ENCODE measurements at regions not wholly inside any gene's neighbourhood (a gene's known extent, or its start where the extent isn't known, plus 50 kb on each side); places are given as distances from the start of the nearest gene placed in this dataset.

DNA sequence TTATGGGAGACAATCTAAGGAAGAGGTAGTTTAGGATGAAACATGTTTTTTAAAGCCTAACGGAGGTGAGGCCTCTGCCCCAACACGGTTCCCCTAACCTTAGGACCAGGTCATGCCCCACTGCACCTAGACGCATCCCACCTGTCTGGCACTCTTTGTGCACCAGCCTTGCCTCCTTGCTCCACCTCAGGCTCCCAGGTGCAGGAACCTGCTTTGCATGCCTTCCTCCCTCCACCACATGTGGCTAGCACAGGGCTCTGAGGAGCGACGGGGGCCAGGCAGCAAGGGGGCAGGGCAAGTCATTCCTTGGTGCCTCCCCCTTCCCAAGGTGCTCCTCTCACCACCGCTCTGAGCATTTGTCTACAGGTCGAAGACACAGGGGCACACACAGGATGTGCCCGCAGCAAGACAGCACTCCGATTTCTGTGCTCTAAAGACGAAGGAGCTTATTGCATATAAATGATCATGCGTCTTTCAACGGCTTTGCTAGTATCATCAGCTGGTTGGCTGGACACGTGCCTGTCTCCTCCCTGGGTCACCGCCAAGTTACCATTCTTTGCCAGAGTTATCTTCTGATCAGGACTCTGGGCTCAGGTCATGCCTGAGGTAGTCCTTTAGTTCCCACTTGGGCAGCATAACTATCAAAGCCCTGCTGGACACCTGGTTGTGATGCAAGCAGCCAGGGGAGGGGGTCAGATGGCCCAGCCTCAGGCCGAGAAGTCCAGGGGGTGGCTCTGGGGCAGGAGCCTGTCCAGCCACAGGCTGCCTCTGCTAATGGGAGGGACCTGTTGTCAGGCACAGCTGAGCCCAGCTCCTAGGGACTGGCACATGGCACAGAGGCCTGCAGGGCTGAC is 172.0 kb upstream of the NTM start:
- TF ChIP-seq, protein P1, sequence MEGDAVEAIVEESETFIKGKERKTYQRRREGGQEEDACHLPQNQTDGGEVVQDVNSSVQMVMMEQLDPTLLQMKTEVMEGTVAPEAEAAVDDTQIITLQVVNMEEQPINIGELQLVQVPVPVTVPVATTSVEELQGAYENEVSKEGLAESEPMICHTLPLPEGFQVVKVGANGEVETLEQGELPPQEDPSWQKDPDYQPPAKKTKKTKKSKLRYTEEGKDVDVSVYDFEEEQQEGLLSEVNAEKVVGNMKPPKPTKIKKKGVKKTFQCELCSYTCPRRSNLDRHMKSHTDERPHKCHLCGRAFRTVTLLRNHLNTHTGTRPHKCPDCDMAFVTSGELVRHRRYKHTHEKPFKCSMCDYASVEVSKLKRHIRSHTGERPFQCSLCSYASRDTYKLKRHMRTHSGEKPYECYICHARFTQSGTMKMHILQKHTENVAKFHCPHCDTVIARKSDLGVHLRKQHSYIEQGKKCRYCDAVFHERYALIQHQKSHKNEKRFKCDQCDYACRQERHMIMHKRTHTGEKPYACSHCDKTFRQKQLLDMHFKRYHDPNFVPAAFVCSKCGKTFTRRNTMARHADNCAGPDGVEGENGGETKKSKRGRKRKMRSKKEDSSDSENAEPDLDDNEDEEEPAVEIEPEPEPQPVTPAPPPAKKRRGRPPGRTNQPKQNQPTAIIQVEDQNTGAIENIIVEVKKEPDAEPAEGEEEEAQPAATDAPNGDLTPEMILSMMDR (conservative IDR thresholded peaks at IDR 0.05) = no peak
- peak overlapping the region; percentile 51; the same call in 1 of the 2 replicates for H3K27ac ChIP-seq

DNA sequence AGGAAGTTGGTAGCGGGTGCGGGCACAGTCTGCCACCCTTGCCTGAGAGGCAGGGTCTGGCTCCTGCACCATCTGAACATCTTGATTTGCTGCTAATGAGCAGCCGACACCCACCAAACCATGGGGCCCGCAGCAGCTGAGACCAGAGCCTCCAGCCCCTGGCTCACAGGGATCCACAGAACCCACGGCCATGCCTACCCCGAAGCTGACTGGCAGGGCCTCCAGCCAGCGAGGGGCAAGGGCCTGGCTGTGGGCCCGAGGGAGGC is 171.5 kb upstream of the NTM start:
- TF ChIP-seq, protein P1 (conservative IDR thresholded peaks at IDR 0.05) = no peak
- H3K27ac ChIP-seq = peak overlapping the region; percentile 51; the same call in 1 of the 2 replicates

DNA sequence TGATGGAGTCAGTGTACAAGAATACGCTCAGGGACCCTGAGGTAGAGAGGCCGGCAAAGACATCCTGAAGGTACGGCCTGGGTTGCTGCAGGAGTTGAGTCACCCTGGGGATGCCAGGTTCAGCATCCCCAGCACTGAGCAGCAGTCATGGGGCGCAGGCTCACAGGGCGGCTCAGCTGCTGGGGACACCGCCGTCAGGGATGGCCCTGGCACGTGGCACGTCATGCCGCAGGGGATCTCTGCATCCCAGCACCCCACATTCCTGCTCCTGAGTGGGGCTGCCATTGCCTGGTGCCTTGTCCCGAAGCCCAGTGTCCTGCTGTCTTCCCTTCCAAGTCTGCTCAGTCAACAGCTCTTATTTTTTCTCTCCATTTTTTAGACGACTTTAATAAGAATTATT is 168.7 kb upstream of the NTM start:
- TF ChIP-seq, protein P1 (conservative IDR thresholded peaks at IDR 0.05) = no peak
- no peak overlapping the region for H3K27ac ChIP-seq

DNA sequence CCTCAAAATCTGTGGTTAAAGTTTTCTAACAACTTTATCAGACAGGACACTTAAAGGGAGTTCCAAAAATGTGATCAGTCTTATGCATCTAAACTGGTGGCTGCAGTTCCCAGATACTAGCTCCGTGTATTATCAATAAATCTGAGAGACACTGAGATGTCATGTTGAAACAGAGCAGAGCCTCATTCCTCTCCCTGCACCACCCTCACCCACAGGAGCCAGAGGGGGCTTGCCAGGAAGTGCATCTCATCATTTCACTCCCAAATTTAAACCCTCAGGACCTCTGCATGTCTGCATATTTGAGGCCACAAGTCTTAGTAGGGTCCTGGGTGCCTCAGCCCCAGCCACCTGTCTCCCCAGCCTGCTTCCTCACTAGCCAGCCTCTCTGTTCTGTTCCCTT is 167.4 kb upstream of the NTM start:
- TF ChIP-seq, protein P1 (conservative IDR thresholded peaks at IDR 0.05) = no peak
- no peak overlapping the region for H3K27ac ChIP-seq

DNA sequence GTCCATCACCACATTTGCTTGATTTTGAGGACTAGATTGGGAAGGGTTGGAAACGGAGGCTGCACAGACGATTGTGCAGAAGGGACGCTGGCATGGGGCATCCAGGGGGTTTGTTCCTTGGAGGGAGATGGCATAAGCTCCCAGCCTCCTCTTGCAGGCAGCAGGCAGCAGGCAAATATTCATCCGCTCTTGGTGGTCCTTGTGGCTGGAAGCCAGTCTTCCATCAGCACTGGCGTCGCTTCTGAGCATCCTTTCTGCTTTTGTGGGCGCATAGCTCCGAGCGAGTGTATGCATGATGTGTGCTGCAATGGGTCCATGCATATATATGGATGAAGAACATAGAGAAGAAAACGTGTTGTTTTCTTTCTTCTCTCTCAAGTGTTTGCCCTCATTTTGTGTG is 166.1 kb upstream of the NTM start:
- TF ChIP-seq, protein P1 (conservative IDR thresholded peaks at IDR 0.05) = no peak
- H3K27ac ChIP-seq = no peak overlapping the region

DNA sequence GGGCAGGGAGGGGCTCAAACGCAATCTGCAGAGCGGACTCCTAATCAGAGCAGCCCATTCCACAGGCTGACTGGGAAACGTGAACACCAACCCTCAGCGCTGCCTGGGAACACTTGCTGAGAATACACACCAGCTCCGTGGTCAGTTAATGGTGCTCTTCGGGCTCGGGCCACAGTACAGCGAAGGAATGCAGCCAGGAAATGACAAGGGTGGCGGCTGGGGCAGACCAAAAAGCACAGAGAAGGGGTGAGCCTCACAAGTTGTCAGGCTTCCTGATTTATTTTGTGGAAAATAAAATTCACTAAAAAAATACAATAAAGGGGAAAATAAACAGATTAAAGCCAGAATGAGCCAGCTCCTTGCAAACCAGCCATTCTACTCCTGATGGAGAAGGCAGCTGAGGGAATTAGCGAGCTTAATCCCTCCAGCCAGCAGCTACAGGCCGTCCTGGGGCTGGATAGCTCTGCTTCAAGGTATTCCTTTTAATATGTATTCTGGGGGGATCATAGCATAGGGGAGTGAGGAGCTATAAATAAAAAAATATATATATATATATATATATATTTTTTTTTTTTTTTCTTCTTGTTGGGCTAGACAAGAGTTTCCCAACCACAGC is 165.5 kb upstream of the NTM start:
- no peak overlapping the region for H3K27ac ChIP-seq
- TF ChIP-seq, protein P1 (conservative IDR thresholded peaks at IDR 0.05) = no peak

DNA sequence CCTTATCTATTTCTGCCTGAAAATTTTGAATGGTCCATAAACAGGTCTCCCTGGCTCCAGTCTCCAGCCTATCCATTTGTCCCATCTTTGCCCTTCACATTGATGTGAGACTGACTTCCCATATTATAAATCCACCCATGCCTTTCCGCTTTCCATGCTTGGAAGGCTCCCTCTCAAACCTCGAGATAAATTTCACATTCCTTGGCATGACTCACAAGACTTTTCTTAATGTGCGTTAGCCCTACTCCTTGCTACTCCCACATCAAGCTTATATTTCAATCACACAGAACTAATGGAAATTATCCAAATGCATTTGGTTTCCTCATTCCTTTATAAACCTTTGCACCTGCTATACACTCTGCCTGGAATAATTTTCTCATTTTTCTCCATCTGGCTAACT is 163.7 kb upstream of the NTM start:
- TF ChIP-seq, protein P1 (conservative IDR thresholded peaks at IDR 0.05) = no peak
- no peak overlapping the region for H3K27ac ChIP-seq

Measured in VCaP (cell line).